HG03354 (cell line): ENCODE measurements at regions not wholly inside any gene's neighbourhood (a gene's known extent, or its start where the extent isn't known, plus 50 kb on each side); places are given as distances from the start of the nearest gene placed in this dataset.

ENCODE experiments used
- ATAC-seq: cut with Tn5 transposase; IDR thresholded peaks from one replicate; pipeline ENCODE4 v1.9.1; 2021; ENCODE audit warnings: mild to moderate bottlenecking; ENCODE audit not compliant: unreplicated experiment, poor library complexity, severe bottlenecking

DNA sequence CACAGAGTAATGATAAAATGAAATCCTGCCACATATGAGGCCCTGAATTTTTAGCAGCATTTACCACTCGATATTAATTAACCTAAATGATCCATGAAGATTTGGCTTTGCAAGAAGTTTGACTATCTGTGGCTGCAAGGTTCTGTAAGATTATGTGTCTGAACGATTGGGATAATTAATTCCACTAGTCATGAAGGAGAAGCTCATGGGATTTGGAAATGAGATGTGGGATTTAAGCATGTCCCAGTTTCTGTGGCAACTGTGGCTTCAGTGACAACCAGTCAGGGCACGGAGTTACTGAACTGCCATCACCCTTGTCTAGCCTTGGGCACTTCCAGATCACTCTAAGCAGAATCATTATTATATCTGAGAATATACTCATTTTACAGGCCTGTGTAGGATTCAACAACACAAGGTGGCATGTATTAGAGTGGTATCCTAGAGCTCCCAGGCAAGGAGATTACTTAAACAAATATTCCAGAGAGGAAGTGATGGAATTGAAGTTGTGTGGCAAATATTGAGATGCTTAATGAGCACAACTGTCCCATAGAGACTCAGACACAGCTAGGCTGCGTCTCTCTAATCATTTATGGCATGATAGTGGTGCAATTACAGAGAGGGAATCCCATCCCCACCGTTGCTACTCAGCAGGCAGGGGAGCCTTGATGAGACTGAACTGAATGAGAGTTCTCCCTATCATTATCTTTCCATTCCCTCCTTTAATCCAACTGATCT lies 205.0 kb upstream of the KRR1 start:
- ATAC-seq: no peak

DNA sequence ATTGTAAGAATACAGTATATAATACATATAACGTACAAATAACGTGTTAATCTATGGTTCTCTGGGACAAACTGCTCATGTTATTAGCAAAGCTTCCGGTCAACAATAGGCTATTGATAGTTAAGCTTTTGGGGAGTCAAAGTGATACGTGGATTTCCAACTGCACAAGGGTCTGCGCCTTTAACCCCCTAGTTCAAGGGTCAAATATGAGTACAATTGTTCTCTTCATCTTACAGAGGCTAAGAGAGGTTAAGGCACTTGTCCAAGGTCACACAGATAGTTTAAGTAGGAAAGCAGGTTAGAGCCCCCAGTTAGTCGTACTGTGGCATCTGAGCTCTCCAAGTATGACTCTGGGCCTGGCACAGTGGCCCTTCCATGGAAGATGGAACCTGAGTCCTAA lies 204.3 kb upstream of the KRR1 start:
- no peak for ATAC-seq

DNA sequence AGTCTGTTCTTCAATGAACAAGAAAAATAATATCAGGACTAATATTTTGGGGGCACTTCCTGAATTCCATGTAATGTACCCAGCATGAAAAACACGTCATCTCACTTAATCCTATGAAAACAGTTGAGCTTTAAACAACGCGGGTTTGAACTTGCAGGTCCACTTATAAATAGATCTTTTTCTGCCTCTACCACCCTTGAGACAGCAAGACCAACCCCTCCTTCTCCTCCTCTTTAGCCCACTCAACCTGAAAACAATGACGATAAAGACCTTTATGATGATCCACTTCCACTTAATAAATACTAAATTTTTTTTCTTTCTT lies 203.9 kb upstream of the KRR1 start:
- ATAC-seq: no peak

DNA sequence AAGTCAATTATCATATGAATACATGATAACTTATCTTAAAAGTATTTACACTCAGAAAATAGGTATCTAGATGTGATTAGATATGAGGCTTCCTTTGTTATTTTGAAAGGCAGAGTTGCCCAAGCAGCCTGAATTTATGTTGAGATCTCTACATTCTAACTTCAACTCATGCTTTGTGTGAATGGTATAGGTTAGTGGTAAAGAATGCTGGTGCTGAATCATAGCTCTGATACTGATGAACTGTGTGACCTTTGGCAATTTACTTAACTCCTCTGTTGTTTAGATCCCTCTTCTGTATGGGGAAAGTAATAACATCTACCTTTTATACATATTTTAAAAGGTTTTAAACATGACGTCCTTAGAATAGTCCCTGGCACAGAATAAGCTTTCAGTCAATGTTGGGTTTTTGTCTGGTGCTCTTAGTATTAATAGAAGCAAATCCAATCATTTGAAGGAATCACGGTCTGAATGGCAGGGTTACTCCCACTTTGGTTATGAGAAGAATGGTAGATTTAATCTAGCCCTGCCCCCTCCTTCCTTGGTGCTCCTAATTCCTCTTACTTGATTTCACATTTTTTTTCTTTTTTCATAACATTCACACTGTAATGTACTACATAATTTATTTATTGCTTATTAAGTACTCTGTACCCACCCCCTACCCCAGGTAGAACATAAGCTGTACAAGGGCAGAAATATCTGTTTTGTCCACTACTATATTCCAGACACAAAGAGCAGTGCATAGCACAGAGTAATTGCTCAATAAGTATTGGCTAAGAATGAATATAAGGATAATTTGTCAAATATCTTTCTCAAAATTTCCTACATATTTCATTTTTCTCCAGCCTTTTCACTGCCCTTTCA lies 203.3 kb upstream of the KRR1 start:
- ATAC-seq: no peak

DNA sequence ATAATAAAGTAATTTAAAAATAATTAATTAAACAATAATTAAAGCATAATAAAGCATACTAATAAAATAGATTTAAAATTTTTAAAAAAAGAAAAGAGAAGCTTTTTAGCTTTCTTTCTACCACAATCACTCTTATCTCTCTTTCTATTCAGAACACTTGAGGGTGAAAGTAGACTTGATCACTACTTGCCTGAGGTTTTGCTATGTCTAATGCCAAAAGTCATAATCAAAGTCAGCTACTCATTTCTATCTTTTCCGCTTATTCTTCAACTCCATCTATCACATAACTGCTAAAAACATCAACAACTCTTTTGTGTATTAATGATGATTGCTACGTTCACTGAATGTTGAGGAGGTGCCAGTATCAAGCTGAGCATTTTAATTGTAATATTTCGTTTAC lies 202.0 kb upstream of the KRR1 start:
- ATAC-seq: no peak

DNA sequence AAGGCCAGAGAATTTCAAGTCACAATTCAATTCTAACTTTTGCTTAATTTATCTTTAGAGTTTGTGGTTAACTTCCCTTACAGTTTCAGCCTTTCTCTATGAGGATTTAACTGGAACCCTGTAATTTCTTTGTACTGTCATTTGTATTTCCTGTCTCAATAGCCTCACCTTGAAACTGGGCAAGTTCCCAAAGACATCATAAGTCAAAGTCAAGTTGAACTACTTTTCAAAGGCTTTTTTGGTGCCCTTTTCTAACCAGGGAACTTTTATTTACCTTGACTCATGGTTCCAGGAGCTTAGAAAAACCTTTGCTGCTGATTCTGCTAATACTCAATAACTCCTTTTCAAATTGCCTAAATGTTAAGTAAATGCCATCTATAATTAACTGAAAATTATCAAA lies 200.8 kb upstream of the KRR1 start:
- no peak for ATAC-seq

DNA sequence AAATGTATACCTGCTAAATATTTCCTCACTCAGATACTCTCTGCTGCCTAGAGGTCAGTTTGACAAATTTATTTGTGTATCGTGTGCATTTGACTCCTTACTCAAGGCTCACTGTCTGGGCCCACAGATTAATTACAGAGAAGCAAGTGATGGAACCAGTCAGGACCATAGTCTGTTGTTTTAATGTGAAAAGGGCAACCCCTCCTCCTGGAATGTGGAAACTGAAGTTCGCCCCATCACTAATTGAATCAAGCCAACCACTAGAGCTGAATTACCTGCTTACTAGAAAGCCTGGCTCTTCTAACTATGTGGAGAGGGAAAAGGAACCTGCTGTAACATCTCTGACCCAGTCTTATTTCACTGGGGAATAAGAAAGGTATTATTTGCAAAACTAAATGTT lies 199.9 kb upstream of the KRR1 start:
- ATAC-seq: no peak

DNA sequence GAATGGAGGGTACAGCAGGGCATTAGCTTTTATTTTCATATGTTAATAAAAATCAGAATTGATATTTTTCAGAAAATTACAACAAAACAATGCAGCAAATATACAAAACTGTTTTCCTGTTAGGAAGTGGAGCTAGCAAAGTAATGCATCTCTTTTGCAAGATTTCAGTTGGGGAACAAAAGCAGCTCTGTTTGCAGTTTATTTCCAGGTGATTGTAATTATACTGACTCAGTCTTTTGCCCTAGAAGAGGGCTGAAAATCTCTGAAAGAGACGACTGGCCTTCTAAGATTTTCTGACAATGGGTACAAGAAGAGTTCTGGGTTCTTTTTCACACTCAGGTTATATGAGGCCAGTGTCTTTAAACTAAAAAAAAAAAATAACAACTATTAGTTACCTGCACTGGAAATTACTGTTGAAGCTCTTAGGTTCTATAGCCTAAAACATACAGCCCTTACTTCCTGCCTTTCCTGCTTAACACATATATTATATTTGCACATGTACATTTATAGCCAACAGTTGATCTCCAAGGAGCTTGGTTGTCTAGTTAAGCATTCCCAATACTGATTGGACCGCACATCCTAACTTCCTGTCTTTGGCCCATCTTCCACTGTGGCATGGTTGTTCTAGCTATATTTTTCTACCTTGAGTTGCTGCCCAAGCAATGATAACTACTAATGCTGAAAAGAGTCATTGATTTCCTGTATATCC lies 199.1 kb upstream of the KRR1 start:
- no peak for ATAC-seq

DNA sequence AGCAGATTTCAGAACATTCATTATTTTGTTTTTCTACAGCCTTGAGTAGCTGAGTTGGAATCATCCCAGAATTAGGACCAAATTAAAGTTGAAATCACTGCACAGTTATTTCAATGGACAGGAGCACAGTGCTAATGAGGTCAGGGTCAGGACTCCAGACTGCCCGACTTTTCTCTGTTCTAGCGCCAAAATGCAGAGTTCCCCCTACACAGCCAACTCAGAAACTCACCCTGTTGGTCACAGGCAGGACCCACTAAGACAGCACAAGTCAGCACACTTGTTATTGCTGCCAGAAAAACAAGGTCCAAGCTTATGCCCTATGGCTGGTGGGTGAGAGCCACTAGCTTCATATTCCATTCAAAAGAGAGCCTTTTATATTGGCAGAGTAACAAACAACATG lies 198.1 kb upstream of the KRR1 start:
- ATAC-seq: no peak

DNA sequence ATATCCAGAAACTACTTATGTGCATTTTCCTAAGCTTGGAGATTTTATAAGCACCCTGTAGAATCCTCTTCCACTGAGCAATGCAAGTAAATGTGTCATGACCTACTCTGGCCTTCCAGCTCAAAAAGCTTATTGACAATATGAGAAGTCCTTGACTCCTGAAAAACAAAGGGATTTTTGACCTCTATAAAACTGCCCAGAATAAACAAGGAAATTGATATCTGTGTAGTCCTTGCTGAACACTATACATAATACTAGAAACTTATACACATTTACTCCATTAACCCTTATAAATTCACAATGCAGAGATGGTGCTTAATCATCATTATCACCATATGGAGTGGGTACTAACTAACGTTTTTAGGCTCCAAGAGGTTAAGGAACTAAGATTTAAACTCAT lies 197.4 kb upstream of the KRR1 start:
- no peak for ATAC-seq

DNA sequence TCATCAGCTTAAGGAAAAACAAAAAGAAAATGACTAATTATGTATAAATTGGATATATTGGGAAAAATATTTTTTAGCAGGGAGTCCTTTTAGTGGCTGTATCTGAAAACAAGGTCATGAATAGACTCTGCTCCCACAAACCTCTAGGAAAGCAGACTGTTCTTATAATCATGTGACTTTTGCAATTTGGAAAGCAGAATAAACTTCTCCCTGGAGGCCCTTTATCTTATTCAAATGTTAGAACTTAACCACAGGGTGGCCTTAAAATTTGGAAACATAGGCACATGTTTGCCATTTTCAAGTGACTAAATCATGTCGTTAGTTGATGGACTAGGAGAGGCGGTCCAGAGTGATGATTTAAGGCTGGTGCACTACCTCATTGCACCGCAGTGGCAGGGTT lies 196.6 kb upstream of the KRR1 start:
- ATAC-seq: no peak

DNA sequence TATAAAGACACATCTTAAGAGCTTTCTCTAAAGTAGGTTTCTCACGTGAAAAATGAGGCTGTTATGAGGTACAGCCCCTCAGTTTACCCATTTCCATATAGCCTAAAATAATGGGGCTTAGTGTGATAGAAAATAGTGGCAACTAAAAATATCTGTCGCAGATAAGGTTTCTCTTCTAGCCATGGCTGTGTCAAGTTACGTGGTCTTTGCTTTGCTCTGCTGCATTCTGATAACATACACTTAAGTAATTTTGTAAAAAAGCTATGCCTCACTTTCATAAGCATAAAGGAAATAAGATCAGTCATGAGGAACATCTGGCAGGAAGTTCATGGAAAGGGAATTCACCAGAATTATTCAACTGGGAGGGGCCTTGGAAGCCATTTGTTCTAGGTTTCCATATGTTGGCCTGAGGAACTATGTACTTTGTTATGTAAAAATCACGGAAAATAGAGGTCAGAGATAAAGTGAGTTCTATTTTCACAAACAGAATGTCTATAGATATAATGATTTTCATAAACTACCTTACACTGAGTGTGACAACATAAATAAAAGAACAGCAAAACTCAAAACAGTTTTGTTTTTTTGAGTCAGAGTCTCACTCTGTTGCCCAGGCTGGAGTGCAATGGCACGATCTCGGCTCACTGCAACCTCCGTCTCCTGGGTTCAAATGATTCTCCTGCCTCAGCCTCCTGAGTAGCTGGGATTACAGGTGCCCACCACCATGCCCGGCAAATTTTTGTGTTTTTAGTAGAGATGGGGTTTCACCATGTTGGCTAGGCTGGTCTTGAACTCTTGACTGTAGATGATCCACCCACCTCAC lies 195.6 kb upstream of the KRR1 start:
- no peak for ATAC-seq

DNA sequence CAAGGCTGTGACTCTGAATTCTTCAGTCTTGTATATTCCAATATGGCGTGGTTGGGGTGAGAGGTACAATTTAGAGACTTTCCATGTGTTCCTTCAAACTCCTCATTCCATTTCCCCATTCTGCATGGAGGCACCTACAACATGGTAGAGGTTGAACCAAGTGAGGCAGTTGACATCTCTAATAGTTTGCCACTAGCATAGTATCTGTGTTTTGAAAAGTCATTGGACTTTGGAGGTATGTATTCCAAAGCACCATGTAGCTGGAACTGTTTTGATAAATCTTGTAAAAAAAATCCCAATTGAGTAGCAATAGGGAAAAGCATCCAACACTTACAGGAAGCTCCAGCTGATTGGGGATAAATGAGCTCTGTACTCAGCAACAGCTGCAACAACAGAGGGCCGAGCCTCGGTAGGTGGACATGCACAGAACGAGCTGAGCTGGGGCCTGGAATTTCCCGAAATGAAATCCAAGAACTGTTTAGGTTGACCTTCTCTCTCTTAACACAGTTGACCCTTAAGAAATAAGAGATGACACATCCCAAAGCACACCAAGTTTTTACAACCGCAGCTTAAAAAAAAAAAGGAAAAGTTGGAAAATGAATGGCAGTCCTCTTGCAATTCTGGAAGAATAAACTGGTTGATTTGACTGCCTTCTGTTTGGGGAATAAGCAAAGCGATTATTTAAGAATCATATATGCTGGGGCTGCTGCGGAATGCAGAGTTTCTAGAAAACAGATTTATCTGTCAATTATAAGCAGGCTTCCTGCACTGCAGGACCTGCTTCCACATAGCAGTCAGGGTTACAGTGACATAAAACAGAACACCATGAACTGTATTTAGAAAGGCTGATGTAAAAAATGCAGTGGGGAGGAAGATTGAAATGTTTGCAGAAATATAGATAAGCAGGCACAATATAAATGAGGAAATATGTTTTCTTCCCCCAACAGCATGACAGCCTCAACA lies 194.6 kb upstream of the KRR1 start:
- ATAC-seq: no peak

DNA sequence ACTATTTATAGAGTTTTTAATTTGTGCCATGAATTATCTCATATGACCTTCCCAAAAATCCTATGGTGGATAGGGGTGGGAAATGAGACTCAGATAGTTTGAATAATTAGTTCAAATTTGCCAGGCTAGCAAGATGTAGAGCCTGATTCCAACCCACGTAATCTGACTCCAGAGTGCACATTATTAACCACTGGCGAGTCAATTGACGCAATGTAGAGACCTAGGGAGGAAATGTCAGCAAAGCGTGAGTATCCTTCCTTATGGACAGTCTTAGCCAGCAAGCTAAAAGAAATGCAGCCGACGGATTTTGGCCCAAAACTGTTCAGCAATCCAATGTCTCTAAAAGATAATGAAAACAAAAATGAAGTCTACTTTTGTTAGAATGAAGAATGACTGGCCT lies 193.3 kb upstream of the KRR1 start:
- ATAC-seq: no peak

DNA sequence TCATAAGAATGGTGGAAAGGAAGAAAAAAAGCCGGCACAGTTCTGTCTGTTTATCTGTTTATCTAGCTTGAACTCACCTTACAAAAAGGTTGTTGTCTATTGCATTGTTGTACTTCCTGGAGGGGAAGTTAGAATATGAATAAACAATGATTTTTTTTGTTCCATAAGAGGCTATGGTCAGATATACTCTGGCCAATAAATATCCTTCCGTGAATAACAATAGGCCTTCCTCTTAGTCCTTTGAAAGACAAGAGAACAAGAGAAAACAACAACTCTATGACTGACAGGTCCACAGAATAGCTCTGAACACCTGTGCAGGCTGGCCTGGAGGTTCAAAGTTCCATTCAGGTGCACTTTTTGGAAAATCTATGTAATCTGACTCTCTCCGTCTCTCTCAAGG lies 192.8 kb upstream of the KRR1 start:
- no peak for ATAC-seq

DNA sequence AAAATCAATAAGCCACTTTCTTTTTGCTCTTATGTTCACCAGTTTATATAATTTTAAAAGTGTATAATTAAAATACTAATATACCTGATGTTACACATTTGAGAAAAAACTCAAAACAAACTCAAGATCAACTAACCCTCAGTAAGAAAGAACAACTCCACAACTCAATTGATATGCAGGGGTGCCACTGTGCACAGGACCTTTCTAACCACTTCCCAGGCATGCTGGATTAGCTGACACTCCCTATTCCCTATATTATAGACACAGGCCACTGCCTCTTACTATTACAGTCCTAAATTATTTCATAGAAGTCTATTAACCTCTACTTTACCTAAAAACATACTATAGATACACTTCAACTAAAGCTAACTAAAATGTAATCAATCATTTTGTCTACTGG lies 191.7 kb upstream of the KRR1 start:
- no peak for ATAC-seq

DNA sequence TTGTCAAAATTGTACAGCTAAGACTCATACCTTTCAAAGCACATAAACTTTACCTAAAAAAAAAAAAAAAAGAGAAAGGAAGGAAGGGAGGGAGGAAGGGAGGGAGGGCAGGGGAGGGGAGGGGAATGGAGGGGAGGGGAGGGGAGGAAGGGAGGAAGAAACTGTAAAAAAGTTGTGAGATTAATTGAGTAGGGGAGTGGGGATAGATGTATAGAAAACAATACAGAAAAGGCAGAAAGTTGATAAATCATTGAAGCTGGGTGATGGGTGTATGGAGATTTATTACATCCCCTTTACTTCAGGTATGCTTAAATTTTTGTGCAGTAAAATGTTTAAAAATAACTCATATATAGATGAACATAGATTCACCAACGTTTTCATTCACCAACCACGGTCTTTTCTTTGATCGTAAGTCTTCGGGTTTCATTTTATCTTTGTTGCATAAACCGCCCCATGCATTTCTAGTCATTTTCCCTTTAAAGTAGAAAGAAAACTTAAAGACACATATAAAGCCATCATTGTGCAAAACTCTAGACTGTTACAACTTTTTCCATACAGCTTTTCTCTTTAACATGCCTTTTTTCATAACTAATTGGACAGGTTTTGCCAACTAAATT lies 191.2 kb upstream of the KRR1 start:
- no peak for ATAC-seq

DNA sequence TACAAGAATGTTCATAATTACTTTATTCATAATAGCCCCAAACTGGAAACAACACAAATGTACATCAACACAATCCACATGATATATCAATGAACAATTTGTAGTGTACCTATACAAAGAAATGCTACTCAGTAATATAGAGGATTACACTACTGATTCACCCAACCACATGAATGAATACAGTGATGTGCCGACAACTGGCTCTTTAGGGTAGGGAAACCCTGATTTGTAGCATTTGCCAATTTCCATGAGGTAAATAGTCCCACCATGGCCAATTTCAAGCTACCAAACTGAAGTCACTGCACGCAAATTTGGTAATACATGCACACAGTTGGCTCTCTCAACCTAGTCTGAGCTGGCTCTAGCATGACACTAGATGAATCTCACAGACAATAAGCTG lies 190.4 kb upstream of the KRR1 start:
- no peak for ATAC-seq
